ENCODE measurements at regions not wholly inside any gene's neighbourhood (a gene's known extent, or its start where the extent isn't known, plus 50 kb on each side); places are given as distances from the start of the nearest gene placed in this dataset.
"Not testable (repeated sequence)": the region's sequence is repeated elsewhere in the genome, so short reads cannot be mapped to it uniquely, and the experiment has no call there.

GRCh38 chr3:87792534-87793336 is 266.1 kb downstream of the CGGBP1 start, which contains the start of gene HTR1F:
TSS of gene HTR1F (plus strand) at chr3:87792706.
- DNase-seq: no peak

GRCh38 chr3:87792198-87792533 is 266.6 kb downstream of the CGGBP1 start:
- DNase-seq: no peak

GRCh38 chr3:87791248-87792027 is 267.4 kb downstream of the CGGBP1 start:
- no peak for DNase-seq

GRCh38 chr3:87789049-87789448 is 269.8 kb downstream of the CGGBP1 start:
- not testable (repeated sequence) for DNase-seq

GRCh38 chr3:87788516-87788915 is 270.3 kb downstream of the CGGBP1 start:
- DNase-seq: no peak

GRCh38 chr3:87780811-87781210 is 278.0 kb downstream of the CGGBP1 start:
- no peak for DNase-seq

GRCh38 chr3:87778876-87779275 is 279.9 kb downstream of the CGGBP1 start:
- no peak for DNase-seq

GRCh38 chr3:87771337-87772192 is 287.2 kb downstream of the CGGBP1 start:
- no peak for DNase-seq

GRCh38 chr3:87766721-87767120 is 292.1 kb downstream of the CGGBP1 start:
- no peak for DNase-seq

- DNase-seq: no peak
Observed at GRCh38 chr3:87765256-87765655, 293.5 kb downstream of the CGGBP1 start.

GRCh38 chr3:87761795-87762194 is 297.0 kb downstream of the CGGBP1 start:
- DNase-seq: no peak

- no peak for DNase-seq
Observed at GRCh38 chr3:87761341-87761740, 297.5 kb downstream of the CGGBP1 start.

GRCh38 chr3:87756616-87757015 is 302.2 kb downstream of the CGGBP1 start:
- no peak for DNase-seq

GRCh38 chr3:87755852-87756251 is 303.0 kb downstream of the CGGBP1 start:
- no peak for DNase-seq

- DNase-seq: no peak
Observed at GRCh38 chr3:87742250-87742649, 316.6 kb downstream of the CGGBP1 start.

GRCh38 chr3:87740894-87741293 is 317.9 kb downstream of the CGGBP1 start:
- not testable (repeated sequence) for DNase-seq

GRCh38 chr3:87737817-87738216 is 321.0 kb downstream of the CGGBP1 start:
- DNase-seq: not testable (repeated sequence)

GRCh38 chr3:87733671-87734367 is 325.0 kb downstream of the CGGBP1 start:
- DNase-seq: no peak

- no peak for DNase-seq
Observed at GRCh38 chr3:87732294-87732693, 326.5 kb downstream of the CGGBP1 start.

GRCh38 chr3:87727783-87728182 is 331.0 kb downstream of the CGGBP1 start:
- no peak for DNase-seq

- no peak for DNase-seq
Observed at GRCh38 chr3:87719060-87719459, 339.7 kb downstream of the CGGBP1 start.

- no peak for DNase-seq
Observed at GRCh38 chr3:87710511-87710910, 348.3 kb downstream of the CGGBP1 start.

GRCh38 chr3:87710028-87710427 is 348.8 kb downstream of the CGGBP1 start:
- DNase-seq: no peak

Data from NCI-H187 (cell line).